GM21360 (cell line): ENCODE measurements at regions not wholly inside any gene's neighbourhood (a gene's known extent, or its start where the extent isn't known, plus 50 kb on each side); places are given as distances from the start of the nearest gene placed in this dataset.
"Not testable (repeated sequence)": the region's sequence is repeated elsewhere in the genome, so short reads cannot be mapped to it uniquely, and the experiment has no call there.

Source experiments
- ATAC-seq: cut with Tn5 transposase; IDR thresholded peaks from one replicate; pipeline ENCODE4 v1.9.1; 2021; ENCODE audit warnings: mild to moderate bottlenecking, moderate library complexity; ENCODE audit not compliant: unreplicated experiment

GRCh38 chr12:115303723-115304309 is 619.8 kb upstream of the TBX3 start:
- no peak for ATAC-seq

- no peak for ATAC-seq
These were observed 613.5 kb upstream of the TBX3 start for GRCh38 chr12:115297445-115297844.

GRCh38 chr12:115296613-115297198 is 612.7 kb upstream of the TBX3 start:
- no peak for ATAC-seq

GRCh38 chr12:115295886-115296285 is 611.9 kb upstream of the TBX3 start:
- ATAC-seq, result no peak

GRCh38 chr12:115294453-115295133 is 610.6 kb upstream of the TBX3 start:
- no peak for ATAC-seq

- not testable (repeated sequence) for ATAC-seq
These were observed 601.5 kb upstream of the TBX3 start for GRCh38 chr12:115285429-115285828.

GRCh38 chr12:115273456-115273855 is 589.5 kb upstream of the TBX3 start:
- ATAC-seq, result no peak

- no peak for ATAC-seq
These were observed 584.5 kb upstream of the TBX3 start for GRCh38 chr12:115268451-115268850.

GRCh38 chr12:115267891-115268290 is 583.9 kb upstream of the TBX3 start:
- no peak for ATAC-seq

- ATAC-seq, result no peak
These were observed 583.5 kb upstream of the TBX3 start for GRCh38 chr12:115267464-115267863.

- ATAC-seq, result no peak
These were observed 580.6 kb upstream of the TBX3 start for GRCh38 chr12:115264605-115265004.

- ATAC-seq, result no peak
These were observed 577.9 kb upstream of the TBX3 start for GRCh38 chr12:115261691-115262398.

- no peak for ATAC-seq
These were observed 577.0 kb upstream of the TBX3 start for GRCh38 chr12:115260762-115261675.

GRCh38 chr12:115259968-115260747 is 576.2 kb upstream of the TBX3 start:
- ATAC-seq, result no peak

- no peak for ATAC-seq
These were observed 573.8 kb upstream of the TBX3 start for GRCh38 chr12:115257791-115258190.

- ATAC-seq, result no peak
These were observed 572.0 kb upstream of the TBX3 start for GRCh38 chr12:115255962-115256361.

- ATAC-seq, result no peak
These were observed 571.3 kb upstream of the TBX3 start for GRCh38 chr12:115255257-115255656.

- no peak for ATAC-seq
These were observed 569.1 kb upstream of the TBX3 start for GRCh38 chr12:115253049-115253448.

GRCh38 chr12:115251727-115252126 is 567.8 kb upstream of the TBX3 start:
- no peak for ATAC-seq

GRCh38 chr12:115249671-115250278 is 565.8 kb upstream of the TBX3 start:
- no peak for ATAC-seq
